ENCODE measurements at regions not wholly inside any gene's neighbourhood (a gene's known extent, or its start where the extent isn't known, plus 50 kb on each side); places are given as distances from the start of the nearest gene placed in this dataset.

DNA sequence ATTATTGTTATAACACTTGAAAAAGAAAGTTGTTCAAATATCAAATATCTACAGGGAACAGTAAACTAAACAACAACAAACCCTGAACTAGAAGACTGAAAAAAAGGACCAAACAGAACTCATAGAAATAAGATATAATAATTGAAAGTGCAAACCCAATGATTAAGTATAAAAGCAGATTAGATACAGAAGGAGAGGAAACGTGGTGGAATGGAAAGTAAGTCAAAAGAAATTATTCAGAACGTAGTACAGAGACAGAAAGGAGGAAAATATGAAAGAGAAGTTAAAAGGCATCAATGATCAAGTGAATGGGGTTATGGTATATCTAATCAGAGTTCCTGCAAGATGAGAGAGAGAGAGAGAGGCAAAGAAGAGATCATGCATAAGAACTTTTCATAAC lies 174.2 kb upstream of the DACH1 start:
- TF ChIP-seq, protein P1, sequence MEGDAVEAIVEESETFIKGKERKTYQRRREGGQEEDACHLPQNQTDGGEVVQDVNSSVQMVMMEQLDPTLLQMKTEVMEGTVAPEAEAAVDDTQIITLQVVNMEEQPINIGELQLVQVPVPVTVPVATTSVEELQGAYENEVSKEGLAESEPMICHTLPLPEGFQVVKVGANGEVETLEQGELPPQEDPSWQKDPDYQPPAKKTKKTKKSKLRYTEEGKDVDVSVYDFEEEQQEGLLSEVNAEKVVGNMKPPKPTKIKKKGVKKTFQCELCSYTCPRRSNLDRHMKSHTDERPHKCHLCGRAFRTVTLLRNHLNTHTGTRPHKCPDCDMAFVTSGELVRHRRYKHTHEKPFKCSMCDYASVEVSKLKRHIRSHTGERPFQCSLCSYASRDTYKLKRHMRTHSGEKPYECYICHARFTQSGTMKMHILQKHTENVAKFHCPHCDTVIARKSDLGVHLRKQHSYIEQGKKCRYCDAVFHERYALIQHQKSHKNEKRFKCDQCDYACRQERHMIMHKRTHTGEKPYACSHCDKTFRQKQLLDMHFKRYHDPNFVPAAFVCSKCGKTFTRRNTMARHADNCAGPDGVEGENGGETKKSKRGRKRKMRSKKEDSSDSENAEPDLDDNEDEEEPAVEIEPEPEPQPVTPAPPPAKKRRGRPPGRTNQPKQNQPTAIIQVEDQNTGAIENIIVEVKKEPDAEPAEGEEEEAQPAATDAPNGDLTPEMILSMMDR (IDR thresholded peaks at IDR 0.05) = no peak
- TF ChIP-seq POLR2A (IDR thresholded peaks at IDR 0.05) = no peak

Measured in heart left ventricle (tissue), 13 donors.